ENCODE measurements at regions not wholly inside any gene's neighbourhood (a gene's known extent, or its start where the extent isn't known, plus 50 kb on each side); places are given as distances from the start of the nearest gene placed in this dataset.

- DNase-seq: no peak
Observed at GRCh38 chr10:121102706-121103105, 251.5 kb downstream of the WDR11 start.

GRCh38 chr10:121104476-121105111 is 253.4 kb downstream of the WDR11 start:
- no peak for DNase-seq

GRCh38 chr10:121106611-121107010 is 255.4 kb downstream of the WDR11 start:
- no peak for DNase-seq

GRCh38 chr10:121108051-121108450 is 256.9 kb downstream of the WDR11 start:
- DNase-seq: no peak

GRCh38 chr10:121110369-121110768 is 259.2 kb downstream of the WDR11 start:
- DNase-seq: no peak

GRCh38 chr10:121112136-121112535 is 261.0 kb downstream of the WDR11 start:
- no peak for DNase-seq

GRCh38 chr10:121112579-121113384 is 261.6 kb downstream of the WDR11 start:
- DNase-seq: no peak

- DNase-seq: no peak
Observed at GRCh38 chr10:121113385-121113696, 262.2 kb downstream of the WDR11 start.

- no peak for DNase-seq
Observed at GRCh38 chr10:121113911-121114310, 262.7 kb downstream of the WDR11 start.

GRCh38 chr10:121115154-121115553 is 264.0 kb downstream of the WDR11 start:
- no peak for DNase-seq

GRCh38 chr10:121121462-121121861 is 270.3 kb downstream of the WDR11 start:
- DNase-seq: no peak

- no peak for DNase-seq
Observed at GRCh38 chr10:121127151-121127906, 276.2 kb downstream of the WDR11 start.

- no peak for DNase-seq
Observed at GRCh38 chr10:121128164-121128563, 277.0 kb downstream of the WDR11 start.

GRCh38 chr10:121129266-121129665 is 278.1 kb downstream of the WDR11 start:
- no peak for DNase-seq

GRCh38 chr10:121130382-121130781 is 279.2 kb downstream of the WDR11 start:
- DNase-seq: no peak

- no peak for DNase-seq
Observed at GRCh38 chr10:121131014-121131413, 279.9 kb downstream of the WDR11 start.

GRCh38 chr10:121131426-121132265 is 280.5 kb downstream of the WDR11 start:
- no peak for DNase-seq

GRCh38 chr10:121132273-121132672 is 281.1 kb downstream of the WDR11 start:
- no peak for DNase-seq

- no peak for DNase-seq
Observed at GRCh38 chr10:121133901-121134300, 282.7 kb downstream of the WDR11 start.

GRCh38 chr10:121134711-121135110 is 283.5 kb downstream of the WDR11 start:
- no peak for DNase-seq

- DNase-seq: no peak
Observed at GRCh38 chr10:121135512-121135911, 284.4 kb downstream of the WDR11 start.

GRCh38 chr10:121137533-121137932 is 286.4 kb downstream of the WDR11 start:
- no peak for DNase-seq

Data from NCI-H2227 treated with DMSO at 0.1 percent for 48 hours (cell line).